ENCODE measurements at regions not wholly inside any gene's neighbourhood (a gene's known extent, or its start where the extent isn't known, plus 50 kb on each side); places are given as distances from the start of the nearest gene placed in this dataset.

DNA sequence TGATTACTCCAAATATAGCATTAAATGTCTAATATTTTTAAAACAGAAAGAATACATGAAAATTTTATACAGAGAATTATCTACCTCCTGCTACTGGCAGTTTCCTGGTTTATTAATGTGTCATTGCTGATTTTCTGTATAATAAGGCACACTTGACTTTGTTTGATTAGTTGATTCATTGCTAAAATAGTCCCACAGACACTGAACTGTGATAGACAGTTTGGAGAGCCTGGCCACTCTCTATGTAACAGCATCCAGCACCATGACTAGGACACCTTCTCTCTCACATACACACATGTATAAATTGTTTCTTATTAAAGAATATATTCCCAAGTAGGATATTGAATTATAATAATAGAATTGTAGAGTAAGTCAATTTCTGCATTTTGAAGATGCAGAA, 368.5 kb upstream of the SNX7 start:
- TF ChIP-seq ZSCAN23 (tag by site-specific recombination; IDR thresholded peaks at IDR 0.05) (no peak), ZNF658 (tag by site-specific recombination; IDR thresholded peaks at IDR 0.05) (no peak), ZNF266 (tag by site-specific recombination; IDR thresholded peaks at IDR 0.05; ENCODE audit: low read depth) (no peak), ZNF530 (tag by site-specific recombination; IDR thresholded peaks at IDR 0.05; ENCODE audit: low read depth) (no peak), TRIM28 (IDR thresholded peaks at IDR 0.05; ENCODE audit: borderline replicate concordance, low read length) (no peak), SP3 (tag by site-specific recombination; IDR thresholded peaks at IDR 0.05) (no peak), ZNF707 (tag by site-specific recombination; IDR thresholded peaks at IDR 0.05) (no peak), TCF7L2 (IDR thresholded peaks at IDR 0.05; ENCODE audit: borderline replicate concordance, low read depth, low read length) (no peak)
- TF ChIP-seq, protein P1, sequence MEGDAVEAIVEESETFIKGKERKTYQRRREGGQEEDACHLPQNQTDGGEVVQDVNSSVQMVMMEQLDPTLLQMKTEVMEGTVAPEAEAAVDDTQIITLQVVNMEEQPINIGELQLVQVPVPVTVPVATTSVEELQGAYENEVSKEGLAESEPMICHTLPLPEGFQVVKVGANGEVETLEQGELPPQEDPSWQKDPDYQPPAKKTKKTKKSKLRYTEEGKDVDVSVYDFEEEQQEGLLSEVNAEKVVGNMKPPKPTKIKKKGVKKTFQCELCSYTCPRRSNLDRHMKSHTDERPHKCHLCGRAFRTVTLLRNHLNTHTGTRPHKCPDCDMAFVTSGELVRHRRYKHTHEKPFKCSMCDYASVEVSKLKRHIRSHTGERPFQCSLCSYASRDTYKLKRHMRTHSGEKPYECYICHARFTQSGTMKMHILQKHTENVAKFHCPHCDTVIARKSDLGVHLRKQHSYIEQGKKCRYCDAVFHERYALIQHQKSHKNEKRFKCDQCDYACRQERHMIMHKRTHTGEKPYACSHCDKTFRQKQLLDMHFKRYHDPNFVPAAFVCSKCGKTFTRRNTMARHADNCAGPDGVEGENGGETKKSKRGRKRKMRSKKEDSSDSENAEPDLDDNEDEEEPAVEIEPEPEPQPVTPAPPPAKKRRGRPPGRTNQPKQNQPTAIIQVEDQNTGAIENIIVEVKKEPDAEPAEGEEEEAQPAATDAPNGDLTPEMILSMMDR (tag by site-specific recombination; IDR thresholded peaks at IDR 0.05) = no peak
- TF ChIP-seq, protein P2, sequence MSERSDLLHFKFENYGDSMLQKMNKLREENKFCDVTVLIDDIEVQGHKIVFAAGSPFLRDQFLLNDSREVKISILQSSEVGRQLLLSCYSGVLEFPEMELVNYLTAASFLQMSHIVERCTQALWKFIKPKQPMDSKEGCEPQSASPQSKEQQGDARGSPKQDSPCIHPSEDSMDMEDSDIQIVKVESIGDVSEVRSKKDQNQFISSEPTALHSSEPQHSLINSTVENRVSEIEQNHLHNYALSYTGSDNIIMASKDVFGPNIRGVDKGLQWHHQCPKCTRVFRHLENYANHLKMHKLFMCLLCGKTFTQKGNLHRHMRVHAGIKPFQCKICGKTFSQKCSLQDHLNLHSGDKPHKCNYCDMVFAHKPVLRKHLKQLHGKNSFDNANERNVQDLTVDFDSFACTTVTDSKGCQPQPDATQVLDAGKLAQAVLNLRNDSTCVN (tag by site-specific recombination; optimal IDR thresholded peaks at IDR 0.05) = no peak
